ENCODE measurements at regions not wholly inside any gene's neighbourhood (a gene's known extent, or its start where the extent isn't known, plus 50 kb on each side); places are given as distances from the start of the nearest gene placed in this dataset.
"Not testable (repeated sequence)": the region's sequence is repeated elsewhere in the genome, so short reads cannot be mapped to it uniquely, and the experiment has no call there.

DNA sequence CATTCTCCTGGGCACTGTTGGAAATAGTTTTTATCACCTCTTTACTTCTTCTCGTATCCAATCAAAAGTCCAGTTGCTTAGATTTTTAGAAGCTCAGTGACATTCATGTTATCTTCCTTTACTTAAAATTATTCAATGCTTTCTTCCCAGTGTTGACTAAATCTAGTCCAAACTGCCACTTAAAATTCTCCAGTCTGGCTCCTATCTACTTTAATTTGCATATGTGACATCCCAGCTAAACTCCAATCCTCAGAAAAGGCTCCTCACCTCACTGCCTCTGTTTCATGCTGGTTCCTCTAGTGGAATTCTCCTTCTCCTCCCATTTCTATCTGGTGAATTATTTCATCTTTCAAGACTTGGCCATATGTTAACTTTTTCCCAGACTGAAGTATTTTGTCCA is 1238.7 kb upstream of the WWC1 start:
- DNase-seq, result no peak

DNA sequence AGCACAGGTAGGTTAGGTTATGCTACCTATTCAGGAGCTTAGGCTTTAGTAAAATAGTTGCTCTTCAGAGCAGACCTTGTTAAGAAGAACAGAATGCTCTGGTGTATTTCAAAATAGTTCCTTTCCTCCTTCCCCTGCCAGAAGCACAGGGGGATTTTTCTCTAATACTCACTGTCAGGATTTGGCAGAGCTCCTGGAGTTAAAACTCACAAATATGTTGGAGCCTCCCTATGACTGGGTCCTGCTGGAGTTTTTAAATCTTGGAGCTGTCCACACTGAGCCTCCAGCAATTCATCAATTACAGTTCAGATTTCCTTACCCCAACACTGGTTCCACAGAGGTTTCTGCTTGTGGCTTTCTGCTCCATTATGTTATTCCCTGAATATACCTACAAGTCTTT is 1233.8 kb upstream of the WWC1 start:
- no peak for DNase-seq

DNA sequence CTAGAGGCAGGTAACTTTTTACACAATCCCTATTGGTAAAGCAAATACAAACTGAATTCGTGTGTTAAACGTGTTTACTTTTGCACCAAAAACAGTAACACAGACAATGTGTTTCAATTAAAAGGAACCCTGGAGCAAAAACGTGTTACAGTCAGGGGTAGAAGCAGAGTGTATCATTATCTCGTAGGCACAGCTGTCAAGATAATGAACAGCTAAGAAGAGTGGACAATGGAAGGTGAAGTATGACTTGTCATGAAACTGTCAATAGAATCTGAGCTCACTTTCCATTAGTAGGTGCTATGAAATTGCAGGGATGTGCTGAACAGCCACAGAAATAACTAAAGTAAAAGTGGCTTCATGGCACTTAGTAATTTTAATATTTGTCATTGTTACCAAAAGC is 1229.8 kb upstream of the WWC1 start:
- DNase-seq, result no peak

DNA sequence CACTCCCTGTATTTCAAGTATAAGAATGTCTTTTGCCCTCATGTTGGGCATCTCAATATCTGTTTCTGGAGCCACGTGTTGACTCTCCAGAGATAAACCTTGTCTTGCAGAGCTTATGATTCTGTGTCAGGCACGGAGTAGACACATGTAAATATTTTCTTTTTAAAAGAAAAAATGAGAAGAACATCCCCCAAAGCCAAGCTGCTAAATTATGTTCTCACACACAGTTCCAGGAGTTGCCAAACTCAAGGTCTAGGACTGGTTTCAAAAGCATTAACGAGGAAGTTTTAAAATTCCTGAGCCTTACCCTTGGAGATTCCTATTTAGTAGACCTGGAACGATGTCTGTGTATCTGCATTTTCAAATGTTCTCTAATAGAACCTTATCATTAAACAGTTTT is 1228.3 kb upstream of the WWC1 start:
- no peak for DNase-seq

DNA sequence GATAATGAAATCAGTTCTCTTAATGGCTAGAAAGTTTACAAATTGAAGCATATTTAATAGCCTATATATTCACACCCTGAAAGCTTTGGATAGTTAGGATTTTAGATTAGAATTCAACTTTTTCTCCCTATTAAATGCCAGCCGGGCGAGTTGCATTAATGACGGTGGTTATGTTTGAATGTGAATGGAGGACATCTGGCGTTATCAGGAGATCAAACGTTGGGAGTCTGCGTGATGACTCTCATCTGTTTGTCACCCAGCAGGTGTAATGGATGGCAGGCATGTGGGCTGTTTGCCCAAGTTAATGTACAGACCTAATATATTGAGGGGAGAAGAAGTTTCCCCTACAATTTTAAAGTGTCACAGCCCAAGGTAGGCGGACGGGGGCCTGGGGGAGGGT is 1227.7 kb upstream of the WWC1 start:
- DNase-seq, result no peak

DNA sequence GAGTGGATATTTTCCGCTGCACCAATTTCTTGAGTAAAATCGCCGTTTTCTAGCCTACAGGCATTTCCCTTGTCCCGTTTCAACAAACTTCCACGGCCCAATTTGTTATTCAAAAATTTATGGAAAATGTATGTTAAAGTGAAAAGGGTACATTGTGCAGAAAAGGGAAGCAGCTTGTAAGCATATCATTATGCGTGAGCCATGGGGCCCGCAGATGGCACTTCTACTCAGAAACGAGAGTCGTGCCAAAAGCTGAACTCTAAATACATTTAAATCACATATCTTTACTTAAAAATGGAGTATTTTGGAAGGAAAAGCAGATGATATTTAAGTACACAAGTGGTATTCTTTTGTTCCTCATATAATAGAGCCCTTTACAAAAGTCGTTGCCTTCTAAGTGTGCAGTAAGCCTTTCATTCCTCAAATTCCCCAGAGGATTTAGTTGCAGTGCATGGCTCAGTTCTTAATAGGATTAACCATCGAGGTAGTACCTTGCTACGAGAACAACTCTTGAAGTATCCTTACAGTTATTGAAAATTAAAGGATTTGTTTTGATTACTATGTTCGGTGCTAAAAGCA is 1227.2 kb upstream of the WWC1 start:
- DNase-seq, result no peak

DNA sequence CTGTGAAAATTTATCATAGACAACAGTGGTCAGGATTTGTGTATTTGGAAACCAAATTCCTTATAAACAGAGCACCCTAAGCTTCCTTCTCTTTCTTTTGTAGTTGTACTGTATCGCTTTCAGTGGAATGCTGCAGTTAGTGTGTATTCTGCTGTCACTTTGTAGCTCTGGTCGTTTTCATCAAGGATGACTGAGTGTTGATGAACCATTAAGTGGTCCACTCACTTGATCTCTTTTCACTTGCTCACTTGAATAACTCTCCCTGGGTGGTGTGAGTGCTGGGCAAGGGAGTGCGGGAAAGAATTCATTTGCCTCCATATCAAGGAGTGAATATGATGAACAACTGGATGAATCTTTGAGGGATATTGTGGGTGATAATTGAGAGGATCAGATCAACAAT is 1225.7 kb upstream of the WWC1 start:
- DNase-seq, result no peak

- DNase-seq, result no peak
Measured at GRCh38 chr5:167071981-167072610, 1219.3 kb upstream of the WWC1 start.

- DNase-seq, result no peak
Measured at GRCh38 chr5:167081561-167081960, 1209.9 kb upstream of the WWC1 start.

DNA sequence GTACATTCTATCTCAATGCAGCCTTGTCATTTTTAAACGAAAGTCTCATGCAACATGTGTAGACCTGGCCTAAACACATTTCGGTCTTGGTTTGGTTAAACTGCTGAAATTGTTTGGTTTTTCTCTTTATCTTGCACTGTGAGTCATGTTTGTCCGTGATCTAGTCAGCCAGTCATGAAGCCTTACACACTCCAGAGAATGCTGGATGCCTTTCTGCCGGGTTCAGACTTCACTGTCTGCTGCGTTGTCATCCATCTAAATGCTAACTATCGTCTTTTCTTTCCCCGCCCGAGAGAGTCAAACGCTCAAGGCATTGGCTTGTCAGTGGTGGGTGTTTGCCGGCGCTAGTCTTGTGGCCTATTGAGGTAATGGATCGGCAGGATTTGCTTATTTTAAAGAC is 1194.6 kb upstream of the WWC1 start:
- no peak for DNase-seq

- DNase-seq, result no peak
Measured at GRCh38 chr5:167104351-167104750, 1187.1 kb upstream of the WWC1 start.

GRCh38 chr5:167105941-167106340 is 1185.5 kb upstream of the WWC1 start:
- no peak for DNase-seq

- no peak for DNase-seq
Measured at GRCh38 chr5:167107684-167108083, 1183.8 kb upstream of the WWC1 start.

DNA sequence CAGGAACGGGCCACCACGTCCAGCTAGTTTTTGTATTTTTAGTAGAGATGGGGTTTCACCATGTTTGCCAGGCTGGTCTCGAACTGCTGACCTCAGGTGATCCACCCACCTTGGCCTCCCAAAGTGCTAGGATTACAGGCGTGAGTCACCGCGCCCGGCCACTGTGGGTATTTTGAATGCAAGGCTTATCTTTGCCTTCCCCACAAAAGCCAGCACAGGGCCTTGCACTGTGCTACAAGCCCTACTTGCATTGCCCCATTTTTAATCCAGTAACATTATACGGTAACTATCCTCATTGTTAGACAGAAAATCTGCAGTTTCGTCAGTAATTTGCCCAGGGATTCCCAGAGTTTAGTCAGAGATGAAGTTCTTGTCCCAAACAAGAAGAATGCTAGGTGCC is 1183.2 kb upstream of the WWC1 start:
- DNase-seq, result not testable (repeated sequence)

DNA sequence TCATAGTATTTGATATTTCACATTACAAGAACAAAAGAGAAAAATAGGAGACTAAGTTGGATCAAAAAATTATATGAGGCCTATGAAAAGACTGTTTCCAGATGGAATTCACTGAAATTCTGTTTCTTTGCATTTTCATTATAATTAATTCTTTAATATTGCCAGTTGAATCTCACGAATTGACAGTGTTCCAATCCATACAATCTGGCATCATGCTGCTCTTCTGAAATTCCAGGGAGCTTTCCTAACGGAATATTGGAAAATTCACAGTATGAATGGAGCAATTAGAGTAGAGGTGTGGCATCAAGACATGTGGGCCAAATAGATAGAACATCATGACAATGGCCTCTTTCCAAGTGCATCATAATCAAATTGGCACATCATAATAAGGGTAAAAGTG is 1178.9 kb upstream of the WWC1 start:
- DNase-seq, result no peak

GRCh38 chr5:167122267-167122666 is 1169.2 kb upstream of the WWC1 start:
- no peak for DNase-seq

GRCh38 chr5:167123126-167123525 is 1168.3 kb upstream of the WWC1 start:
- DNase-seq, result no peak

GRCh38 chr5:167128581-167128980 is 1162.9 kb upstream of the WWC1 start:
- DNase-seq, result no peak

GRCh38 chr5:167140548-167141291 is 1150.7 kb upstream of the WWC1 start:
- no peak for DNase-seq

DNA sequence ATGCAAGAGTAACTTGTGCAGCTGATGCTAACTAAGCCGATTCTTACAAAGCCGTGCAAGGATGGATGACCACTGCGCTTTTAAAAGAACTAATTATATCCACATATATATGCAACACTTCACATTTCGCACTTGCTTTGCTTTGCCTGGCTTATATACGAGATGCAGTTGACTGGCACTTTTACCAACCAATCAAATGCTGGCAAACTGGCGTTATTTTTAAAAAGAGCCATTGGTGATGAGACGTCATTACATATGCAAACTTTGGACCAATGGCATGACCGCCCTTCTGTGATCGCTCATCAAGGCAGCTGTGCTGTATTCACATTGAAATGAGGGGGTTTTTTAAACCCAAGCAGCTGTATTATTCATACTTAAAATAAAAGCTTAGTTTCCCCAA is 1147.7 kb upstream of the WWC1 start:
- no peak for DNase-seq

- DNase-seq, result no peak
Measured at GRCh38 chr5:167145841-167146240, 1145.6 kb upstream of the WWC1 start.

GRCh38 chr5:167147879-167148278 is 1143.6 kb upstream of the WWC1 start:
- DNase-seq, result no peak

- no peak for DNase-seq
Measured at GRCh38 chr5:167150661-167151060, 1140.8 kb upstream of the WWC1 start.

- DNase-seq, result no peak
Measured at GRCh38 chr5:167152561-167152960, 1138.9 kb upstream of the WWC1 start.

All from activated CD4-positive, alpha-beta T cell treated with anti-CD3 and anti-CD28 coated beads for 1 hour (primary cell).